HepG2 (cell line): ENCODE measurements at regions not wholly inside any gene's neighbourhood (a gene's known extent, or its start where the extent isn't known, plus 50 kb on each side); places are given as distances from the start of the nearest gene placed in this dataset.

ENCODE experiments used
- CTCF ChIP-seq: sonication (generic); formaldehyde crosslinking; IDR thresholded peaks from 2 replicates; pipeline ENCODE4 v1.5.0; 2020; ENCODE audit warnings: mild to moderate bottlenecking, missing genetic modification reagents, moderate library complexity
- GZF1 ChIP-seq: sonication (generic); formaldehyde crosslinking; IDR thresholded peaks from 2 replicates; pipeline ENCODE4 v1.5.1; 2020; ENCODE audit warnings: mild to moderate bottlenecking, missing genetic modification reagents
- MYC ChIP-seq: sonication (generic); formaldehyde crosslinking; IDR thresholded peaks from 2 replicates; pipeline ENCODE4 v1.9.0; 2021; ENCODE audit warnings: missing genetic modification reagents, borderline replicate concordance
- THRA ChIP-seq: sonication (generic); formaldehyde crosslinking; IDR thresholded peaks from 2 replicates; pipeline ENCODE4 v1.4.0; 2020; ENCODE audit warnings: missing genetic modification reagents, borderline replicate concordance

GRCh38 chr12:23245186-23245585 lies 620.2 kb downstream of the ETNK1 start:
- no peak for TF ChIP-seq MYC (CRISPR knock-in tag)
- no peak for TF ChIP-seq CTCF (CRISPR knock-in tag)
- no peak for TF ChIP-seq GZF1 (CRISPR knock-in tag)
- no peak for TF ChIP-seq THRA
